GM12892 (cell line): ENCODE measurements at regions not wholly inside any gene's neighbourhood (a gene's known extent, or its start where the extent isn't known, plus 50 kb on each side); places are given as distances from the start of the nearest gene placed in this dataset.

Source experiments
- POLR2A ChIP-seq: IDR thresholded peaks from 2 replicates; pipeline ENCODE4 v1.6.1; 2011; ENCODE audit warnings: low read depth, low read length, control low read depth
- POLR2AphosphoS5 ChIP-seq: IDR thresholded peaks from 2 replicates; pipeline ENCODE4 v1.6.1; 2011; ENCODE audit warnings: low read depth, low read length, control low read depth
- TAF1 ChIP-seq: IDR thresholded peaks from 2 replicates; pipeline ENCODE4 v1.6.1; 2011; ENCODE audit warnings: low read depth, mild to moderate bottlenecking, control low read depth, low read length, borderline replicate concordance

GRCh38 chr2:139438478-139438877 lies 658.3 kb upstream of the NXPH2 start:
- TF ChIP-seq POLR2A (no peak), TAF1 (no peak), POLR2AphosphoS5 (no peak)
